K562 (cell line): ENCODE measurements at regions not wholly inside any gene's neighbourhood (a gene's known extent, or its start where the extent isn't known, plus 50 kb on each side); places are given as distances from the start of the nearest gene placed in this dataset.

Source experiments
- ELF4 ChIP-seq: fragments of 450-650 bp; formaldehyde crosslinking; IDR thresholded peaks from 2 replicates; pipeline ENCODE4 v1.4.0; 2022; ENCODE audit warnings: missing genetic modification characterization
- ELK3 ChIP-seq: fragments of 450-650 bp; formaldehyde crosslinking; IDR thresholded peaks from 2 replicates; pipeline ENCODE4 v1.4.0; 2020; ENCODE audit warnings: mild to moderate bottlenecking
- HDAC3 ChIP-seq: fragments of 450-650 bp; IDR thresholded peaks from 2 replicates; pipeline ENCODE4 v1.6.1; 2018; ENCODE audit warnings: borderline replicate concordance, mild to moderate bottlenecking, moderate library complexity; ENCODE audit not compliant: partially characterized antibody
- ILF3 ChIP-seq: fragments of 450-650 bp; IDR thresholded peaks from 2 replicates; pipeline ENCODE4 v1.6.1; 2018; ENCODE audit warnings: antibody characterized with exemption, mild to moderate bottlenecking, moderate library complexity, borderline replicate concordance
- JUNB ChIP-seq: fragments of 450-650 bp; formaldehyde crosslinking; conservative IDR thresholded peaks from 2 replicates; pipeline ENCODE4 v1.4.0; 2020; ENCODE audit warnings: mild to moderate bottlenecking
- LARP7 ChIP-seq: fragments of 450-650 bp; IDR thresholded peaks from 2 replicates; pipeline ENCODE4 v1.6.1; 2016
- MTA2 ChIP-seq: fragments of 450-650 bp; IDR thresholded peaks from 2 replicates; pipeline ENCODE4 v1.6.1; 2016; ENCODE audit warnings: low read depth
- NR2C2 ChIP-seq, 2 experiments: fragments of 200-800 bp in 1 of 2; sonication (Bioruptor generic) in 1 of 2; sonication (generic) in 1 of 2; formaldehyde crosslinking in 1 of 2; IDR thresholded peaks; 2 replicates each; pipeline versions ENCODE4 v1.6.1 to v1.8.0; 2016 to 2022; ENCODE audit warnings: mild to moderate bottlenecking in 1 of 2, missing compliant biosample characterization in 1 of 2, missing genetic modification characterization in 1 of 2, missing genetic modification reagents in 1 of 2
- RBBP5 ChIP-seq: fragments of 200-600 bp; sonication (generic); IDR thresholded peaks from 2 replicates; pipeline ENCODE4 v1.6.1; 2012; ENCODE audit warnings: borderline replicate concordance, mild to moderate bottlenecking, low read length, control low read depth, inconsistent platforms; ENCODE audit not compliant: insufficient read depth, poor library complexity, severe bottlenecking
- RERE ChIP-seq: sonication (generic); formaldehyde crosslinking; IDR thresholded peaks from 2 replicates; pipeline ENCODE4 v1.8.0; 2023; ENCODE audit warnings: missing genetic modification reagents, mild to moderate bottlenecking, borderline replicate concordance
- SP1 ChIP-seq: sonication (generic); formaldehyde crosslinking; IDR thresholded peaks from 2 replicates; pipeline ENCODE4 v1.8.1; 2022; ENCODE audit warnings: mild to moderate bottlenecking, missing genetic modification reagents
- TAL1 ChIP-seq: fragments of 450-650 bp; IDR thresholded peaks from 2 replicates; pipeline ENCODE4 v1.6.1; 2016; ENCODE audit warnings: mild to moderate bottlenecking
- THRB ChIP-seq: fragments of 450-650 bp; formaldehyde crosslinking; conservative IDR thresholded peaks from 2 replicates; pipeline ENCODE4 v1.4.0; 2022; ENCODE audit warnings: mild to moderate bottlenecking, missing genetic modification characterization

- no peak for TF ChIP-seq RERE
- TF ChIP-seq ELK3 (CRISPR knock-in tag) = no peak
- TF ChIP-seq RBBP5 = peak; percentile 56
- TF ChIP-seq ILF3 = no peak
- TF ChIP-seq LARP7 = no peak
- TF ChIP-seq MTA2 = peak; percentile 38; the same call in 1 of the 2 replicates
- no peak for TF ChIP-seq HDAC3
- no peak for TF ChIP-seq THRB
- TF ChIP-seq TAL1 = peak; percentile 50; the same call in 1 of the 2 replicates
- TF ChIP-seq NR2C2 (CRISPR knock-in tag; IDR thresholded peaks at IDR 0.05) = no peak
- TF ChIP-seq NR2C2 (tag; IDR thresholded peaks at IDR 0.05) = no peak
- TF ChIP-seq ELF4 = no peak
- TF ChIP-seq JUNB = no peak
- no peak for TF ChIP-seq SP1
Measured at GRCh38 chr12:23423097-23423687, 526.3 kb downstream of the SOX5 start (continued).
